ENCODE measurements at regions not wholly inside any gene's neighbourhood (a gene's known extent, or its start where the extent isn't known, plus 50 kb on each side); places are given as distances from the start of the nearest gene placed in this dataset.

GRCh38 chr5:123819833-123820232 lies 307.9 kb downstream of the CSNK1G3 start:
- DNase-seq (ENCODE audit: low spot score), result no peak

GRCh38 chr5:123819386-123819785 lies 307.4 kb downstream of the CSNK1G3 start:
- DNase-seq (ENCODE audit: low spot score), result no peak
- intact Hi-C loops (cut with DNase I), result no loop called here

More at GRCh38 chr5:123819833-123820232, 307.9 kb downstream of the CSNK1G3 start:
- intact Hi-C loops (cut with DNase I), result no loop called here

- no peak for DNase-seq (ENCODE audit: low spot score)
- intact Hi-C loops (cut with DNase I), result no loop called here
Observed at GRCh38 chr5:123817267-123817666, 305.3 kb downstream of the CSNK1G3 start.

- intact Hi-C loops (cut with DNase I), result no loop called here
- no peak for DNase-seq (ENCODE audit: low spot score)
Observed at GRCh38 chr5:123814801-123815470, 303.0 kb downstream of the CSNK1G3 start.

- DNase-seq (ENCODE audit: low spot score), result no peak
Observed at GRCh38 chr5:123813937-123814624, 302.1 kb downstream of the CSNK1G3 start.

GRCh38 chr5:123813264-123813663 lies 301.3 kb downstream of the CSNK1G3 start:
- intact Hi-C loops (cut with DNase I), result no loop called here
- no peak for DNase-seq (ENCODE audit: low spot score)

More at GRCh38 chr5:123813937-123814624, 302.1 kb downstream of the CSNK1G3 start:
- intact Hi-C loops (cut with DNase I), result no loop called here

GRCh38 chr5:123811831-123812230 lies 299.9 kb downstream of the CSNK1G3 start:
- intact Hi-C loops (cut with DNase I), result no loop called here
- no peak for DNase-seq (ENCODE audit: low spot score)

- intact Hi-C loops (cut with DNase I), result no loop called here
- no peak for DNase-seq (ENCODE audit: low spot score)
Observed at GRCh38 chr5:123810746-123811340, 298.9 kb downstream of the CSNK1G3 start.

- no peak for DNase-seq (ENCODE audit: low spot score)
- intact Hi-C loops (cut with DNase I), result no loop called here
Observed at GRCh38 chr5:123810253-123810652, 298.3 kb downstream of the CSNK1G3 start.

GRCh38 chr5:123809594-123810221 lies 297.7 kb downstream of the CSNK1G3 start:
- no peak for DNase-seq (ENCODE audit: low spot score)
- intact Hi-C loops (cut with DNase I), result no loop called here

GRCh38 chr5:123808461-123809380 lies 296.7 kb downstream of the CSNK1G3 start:
- no peak for DNase-seq (ENCODE audit: low spot score)
- intact Hi-C loops (cut with DNase I), result no loop called here

- DNase-seq (ENCODE audit: low spot score), result no peak
- intact Hi-C loops (cut with DNase I), result no loop called here
Observed at GRCh38 chr5:123807177-123807945, 295.4 kb downstream of the CSNK1G3 start.

- intact Hi-C loops (cut with DNase I), result no loop called here
- no peak for DNase-seq (ENCODE audit: low spot score)
Observed at GRCh38 chr5:123806644-123807043, 294.7 kb downstream of the CSNK1G3 start.

GRCh38 chr5:123805300-123805699 lies 293.3 kb downstream of the CSNK1G3 start:
- intact Hi-C loops (cut with DNase I), result no loop called here
- no peak for DNase-seq (ENCODE audit: low spot score)

GRCh38 chr5:123803359-123803758 lies 291.4 kb downstream of the CSNK1G3 start:
- intact Hi-C loops (cut with DNase I), result no loop called here

GRCh38 chr5:123802298-123802951 lies 290.4 kb downstream of the CSNK1G3 start:
- DNase-seq (ENCODE audit: low spot score), result no peak
- intact Hi-C loops (cut with DNase I), result no loop called here

More at GRCh38 chr5:123803359-123803758, 291.4 kb downstream of the CSNK1G3 start:
- no peak for DNase-seq (ENCODE audit: low spot score)

GRCh38 chr5:123800640-123801039 lies 288.7 kb downstream of the CSNK1G3 start:
- intact Hi-C loops (cut with DNase I), result no loop called here
- no peak for DNase-seq (ENCODE audit: low spot score)

- no peak for DNase-seq (ENCODE audit: low spot score)
- intact Hi-C loops (cut with DNase I), result no loop called here
Observed at GRCh38 chr5:123795688-123796087, 283.7 kb downstream of the CSNK1G3 start.
